ENCODE measurements at regions not wholly inside any gene's neighbourhood (a gene's known extent, or its start where the extent isn't known, plus 50 kb on each side); places are given as distances from the start of the nearest gene placed in this dataset.

DNA sequence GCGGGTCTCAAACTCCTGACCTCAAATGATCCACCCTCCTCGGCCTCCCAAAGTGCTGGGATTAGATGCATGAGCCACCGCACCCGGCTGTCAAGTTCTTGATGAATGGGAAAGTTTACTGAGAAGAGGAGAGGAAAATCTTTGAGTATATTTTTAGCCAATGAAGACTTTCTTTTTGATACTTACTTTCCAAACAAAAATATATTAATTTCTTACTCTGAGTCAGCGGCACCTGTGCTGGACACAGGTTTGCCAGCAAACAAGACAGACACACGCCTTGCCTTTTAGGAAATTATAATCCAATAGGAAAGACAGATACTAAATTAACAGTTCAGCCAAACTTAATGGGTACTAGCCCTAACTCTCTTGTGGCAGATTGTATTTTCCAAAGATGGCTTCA lies 166.6 kb downstream of the SHQ1 start:
- TF ChIP-seq, protein P1, sequence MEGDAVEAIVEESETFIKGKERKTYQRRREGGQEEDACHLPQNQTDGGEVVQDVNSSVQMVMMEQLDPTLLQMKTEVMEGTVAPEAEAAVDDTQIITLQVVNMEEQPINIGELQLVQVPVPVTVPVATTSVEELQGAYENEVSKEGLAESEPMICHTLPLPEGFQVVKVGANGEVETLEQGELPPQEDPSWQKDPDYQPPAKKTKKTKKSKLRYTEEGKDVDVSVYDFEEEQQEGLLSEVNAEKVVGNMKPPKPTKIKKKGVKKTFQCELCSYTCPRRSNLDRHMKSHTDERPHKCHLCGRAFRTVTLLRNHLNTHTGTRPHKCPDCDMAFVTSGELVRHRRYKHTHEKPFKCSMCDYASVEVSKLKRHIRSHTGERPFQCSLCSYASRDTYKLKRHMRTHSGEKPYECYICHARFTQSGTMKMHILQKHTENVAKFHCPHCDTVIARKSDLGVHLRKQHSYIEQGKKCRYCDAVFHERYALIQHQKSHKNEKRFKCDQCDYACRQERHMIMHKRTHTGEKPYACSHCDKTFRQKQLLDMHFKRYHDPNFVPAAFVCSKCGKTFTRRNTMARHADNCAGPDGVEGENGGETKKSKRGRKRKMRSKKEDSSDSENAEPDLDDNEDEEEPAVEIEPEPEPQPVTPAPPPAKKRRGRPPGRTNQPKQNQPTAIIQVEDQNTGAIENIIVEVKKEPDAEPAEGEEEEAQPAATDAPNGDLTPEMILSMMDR (IDR thresholded peaks at IDR 0.05), result no peak
- TF ChIP-seq POLR2AphosphoS5 (IDR thresholded peaks at IDR 0.05; ENCODE audit: insufficient read depth in 1 of 2, low read depth in 1 of 2), result no peak

All from vagina (tissue), 2 donors.